Neural cell (in vitro differentiated cells): ENCODE measurements at regions not wholly inside any gene's neighbourhood (a gene's known extent, or its start where the extent isn't known, plus 50 kb on each side); places are given as distances from the start of the nearest gene placed in this dataset.

Source experiments
- CTCF ChIP-seq: fragments of 450-650 bp; IDR thresholded peaks from 2 replicates; pipeline ENCODE4 v1.5.1; 2014; ENCODE audit warnings: antibody characterized with exemption, mild to moderate bottlenecking, moderate library complexity; ENCODE audit not compliant: poor library complexity, severe bottlenecking
- EP300 ChIP-seq: fragments of 450-650 bp; conservative IDR thresholded peaks from 2 replicates; pipeline ENCODE4 v1.6.1; 2014; ENCODE audit warnings: antibody characterized with exemption, mild to moderate bottlenecking, moderate library complexity; ENCODE audit not compliant: poor library complexity, severe bottlenecking
- POLR2AphosphoS5 ChIP-seq: IDR thresholded peaks from 2 replicates; pipeline ENCODE4 v1.6.1; 2012
- REST ChIP-seq: IDR thresholded peaks from 2 replicates; pipeline ENCODE4 v1.6.1; 2012; ENCODE audit warnings: borderline replicate concordance

GRCh38 chr5:125257997-125258396 lies 511.6 kb upstream of the ZNF608 start:
- TF ChIP-seq EP300 (no peak), CTCF (no peak), REST (no peak), POLR2AphosphoS5 (no peak)
